NCI-H1694 (cell line): ENCODE measurements at regions not wholly inside any gene's neighbourhood (a gene's known extent, or its start where the extent isn't known, plus 50 kb on each side); places are given as distances from the start of the nearest gene placed in this dataset.

Source experiments
- DNase-seq: peaks from one replicate; lab custom pipeline; 2025; lab: John Stamatoyannopoulos, UW

- no peak for DNase-seq
These were observed 177.8 kb upstream of the NTM start for GRCh38 chr11:131192628-131193027.

GRCh38 chr11:131193031-131193501, 177.3 kb upstream of the NTM start:
- DNase-seq = no peak

GRCh38 chr11:131194726-131195125, 175.7 kb upstream of the NTM start:
- no peak for DNase-seq

GRCh38 chr11:131195661-131196517, 174.5 kb upstream of the NTM start:
- peak; percentile 55 for DNase-seq

- DNase-seq = no peak
These were observed 172.0 kb upstream of the NTM start for GRCh38 chr11:131198161-131199014.

GRCh38 chr11:131199015-131199280, 171.5 kb upstream of the NTM start:
- no peak for DNase-seq

- no peak for DNase-seq
These were observed 168.7 kb upstream of the NTM start for GRCh38 chr11:131201674-131202073.

- no peak for DNase-seq
These were observed 167.4 kb upstream of the NTM start for GRCh38 chr11:131203040-131203439.

- DNase-seq = no peak
These were observed 166.1 kb upstream of the NTM start for GRCh38 chr11:131204282-131204681.

GRCh38 chr11:131204765-131205380, 165.5 kb upstream of the NTM start:
- DNase-seq = no peak

- DNase-seq = no peak
These were observed 163.7 kb upstream of the NTM start for GRCh38 chr11:131206671-131207070.

- no peak for DNase-seq
These were observed 162.5 kb upstream of the NTM start for GRCh38 chr11:131207901-131208300.

- DNase-seq = no peak
These were observed 152.8 kb upstream of the NTM start for GRCh38 chr11:131217313-131218310.

- no peak for DNase-seq
These were observed 151.9 kb upstream of the NTM start for GRCh38 chr11:131218542-131218941.

- DNase-seq = no peak
These were observed 150.8 kb upstream of the NTM start for GRCh38 chr11:131219646-131220045.

- no peak for DNase-seq
These were observed 147.0 kb upstream of the NTM start for GRCh38 chr11:131223198-131223991.

- no peak for DNase-seq
These were observed 142.0 kb upstream of the NTM start for GRCh38 chr11:131228378-131228777.

GRCh38 chr11:131229221-131229620, 141.2 kb upstream of the NTM start:
- no peak for DNase-seq

- DNase-seq = no peak
These were observed 139.0 kb upstream of the NTM start for GRCh38 chr11:131231317-131231940.

- DNase-seq = no peak
These were observed 138.2 kb upstream of the NTM start for GRCh38 chr11:131232261-131232660.
